ENCODE measurements at regions not wholly inside any gene's neighbourhood (a gene's known extent, or its start where the extent isn't known, plus 50 kb on each side); places are given as distances from the start of the nearest gene placed in this dataset.

DNA sequence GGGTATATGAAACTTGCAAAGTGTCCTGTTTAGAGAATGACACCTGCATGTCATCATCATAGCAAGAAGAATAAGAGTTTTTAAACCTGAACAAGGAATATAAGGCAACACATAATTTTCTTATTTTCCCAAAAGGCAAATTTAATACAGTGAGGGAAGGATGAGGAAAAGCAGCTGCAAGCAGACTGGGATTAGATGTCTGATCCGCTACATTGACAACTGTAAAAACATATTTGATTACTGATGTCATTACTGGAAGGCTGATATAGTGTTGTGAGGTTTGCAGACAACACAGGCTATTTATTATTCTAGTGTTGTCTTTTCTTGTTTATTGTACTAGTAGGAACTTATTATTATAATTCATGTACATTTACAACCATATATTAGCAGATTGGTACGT is 528.7 kb downstream of the ZIC1 start:
- TF ChIP-seq, protein P1, sequence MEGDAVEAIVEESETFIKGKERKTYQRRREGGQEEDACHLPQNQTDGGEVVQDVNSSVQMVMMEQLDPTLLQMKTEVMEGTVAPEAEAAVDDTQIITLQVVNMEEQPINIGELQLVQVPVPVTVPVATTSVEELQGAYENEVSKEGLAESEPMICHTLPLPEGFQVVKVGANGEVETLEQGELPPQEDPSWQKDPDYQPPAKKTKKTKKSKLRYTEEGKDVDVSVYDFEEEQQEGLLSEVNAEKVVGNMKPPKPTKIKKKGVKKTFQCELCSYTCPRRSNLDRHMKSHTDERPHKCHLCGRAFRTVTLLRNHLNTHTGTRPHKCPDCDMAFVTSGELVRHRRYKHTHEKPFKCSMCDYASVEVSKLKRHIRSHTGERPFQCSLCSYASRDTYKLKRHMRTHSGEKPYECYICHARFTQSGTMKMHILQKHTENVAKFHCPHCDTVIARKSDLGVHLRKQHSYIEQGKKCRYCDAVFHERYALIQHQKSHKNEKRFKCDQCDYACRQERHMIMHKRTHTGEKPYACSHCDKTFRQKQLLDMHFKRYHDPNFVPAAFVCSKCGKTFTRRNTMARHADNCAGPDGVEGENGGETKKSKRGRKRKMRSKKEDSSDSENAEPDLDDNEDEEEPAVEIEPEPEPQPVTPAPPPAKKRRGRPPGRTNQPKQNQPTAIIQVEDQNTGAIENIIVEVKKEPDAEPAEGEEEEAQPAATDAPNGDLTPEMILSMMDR (optimal IDR thresholded peaks at IDR 0.05 in 1 of 3, IDR thresholded peaks at IDR 0.05 in 1 of 3, conservative IDR thresholded peaks at IDR 0.05 in 1 of 3; ENCODE audit: extremely low read depth in 1 of 3, insufficient read depth in 2 of 3, low read length in 3 of 3), result no peak
- TF ChIP-seq EZH2 (IDR thresholded peaks at IDR 0.05; ENCODE audit: low read length), result no peak

Data from keratinocyte (primary cell).